HCT116 (cell line): ENCODE measurements at regions not wholly inside any gene's neighbourhood (a gene's known extent, or its start where the extent isn't known, plus 50 kb on each side); places are given as distances from the start of the nearest gene placed in this dataset.

Experiments used
- ATAC-seq: fragments of 200-7000 bp; cut with Tn5 transposase; 2 replicates; pipeline ENCODE4 v1.9.1; 2020; ENCODE audit warnings: mild to moderate bottlenecking, moderate library complexity
- BruUV-seq: library from RNA; stranded (reverse); fragments of 400-500 nt; replicated peaks from 2 replicates; lab custom pipeline; 2021; lab: Mats Ljungman, UMichigan
- CTCF ChIA-PET: fragments of 300-600 bp; sonication (Branson Sonifier 250); formaldehyde crosslinking; loops from one replicate; lab custom pipeline; 2021; ENCODE audit warnings: antibody characterized with exemption; lab: Charles Lee
- POLR2A ChIA-PET: fragments of 300-600, 350-600 bp; sonication (Branson Sonifier 250); formaldehyde crosslinking; loops from one replicate; lab custom pipeline; 2021; ENCODE audit warnings: antibody characterized with exemption; lab: Charles Lee
- RAD21 ChIA-PET, 2 experiments: fragments of 300-600 bp; sonication (Branson Sonifier 250); formaldehyde crosslinking; loops; one replicate each; lab custom pipeline; 2023; ENCODE audit warnings: low total read pairs in 2 of 2; ENCODE audit not compliant: uncharacterized antibody in 2 of 2, unreplicated experiment in 2 of 2, low non-redundant PET in 1 of 2; lab: Charles Lee
- DNase-seq: peaks from one replicate; pipeline ENCODE4 v3.0.0-alpha.2; 2010; ENCODE audit warnings: low read depth, low spot score
- H2AFZ ChIP-seq: fragments of 200-600 bp; shearing (Covaris generic), sonication (generic); 2 replicates; pipeline ENCODE4 v1.6.1; 2017; ENCODE audit warnings: low read depth, mixed run types, mixed read lengths, antibody characterized with exemption, low read length; ENCODE audit not compliant: poor library complexity, severe bottlenecking
- H3K27ac ChIP-seq: 2 replicates; pipeline ENCODE4 v1.5.1; 2012; ENCODE audit warnings: low read depth, low read length
- H3K27me3 ChIP-seq: fragments of 200-600 bp; sonication (generic); 2 replicates; pipeline ENCODE4 v1.6.1; 2016; ENCODE audit warnings: mixed run types, low read length, mixed read lengths; ENCODE audit not compliant: insufficient read depth
- H3K36me3 ChIP-seq, 2 experiments: fragments of 200-500 bp in 1 of 2; fragments of 200-600 bp in 1 of 2; sonication (Bioruptor generic) in 1 of 2; sonication (generic) in 1 of 2; 2 replicates each; pipeline versions ENCODE4 v1.5.1 to v1.6.1; 2014 to 2016; ENCODE audit warnings: low read length in 2 of 2, inconsistent platforms in 1 of 2, mixed read lengths in 1 of 2, mixed run types in 1 of 2; ENCODE audit not compliant: insufficient read depth in 2 of 2, control insufficient read depth in 1 of 2
- H3K4me1 ChIP-seq, 2 experiments: fragments of 200-600 bp in 1 of 2; sonication (generic) in 1 of 2; 2 replicates each; pipeline versions ENCODE4 v1.5.1 to v1.6.1; 2012 to 2017; ENCODE audit warnings: low read length in 2 of 2, inconsistent platforms in 1 of 2, mild to moderate bottlenecking in 1 of 2, mixed read lengths in 1 of 2, mixed run types in 1 of 2, moderate library complexity in 1 of 2; ENCODE audit not compliant: insufficient read depth in 2 of 2, control insufficient read depth in 1 of 2
- H3K4me2 ChIP-seq: fragments of 200-600 bp; sonication (generic); 2 replicates; pipeline ENCODE4 v1.6.1; 2017; ENCODE audit warnings: mixed run types, low read length, mixed read lengths
- H3K4me3 ChIP-seq, 2 experiments: fragments of 200-600 bp in 1 of 2; sonication (generic) in 1 of 2; replicated peaks in 1 of 2; 2 replicates each; pipeline ENCODE4 v1.5.1; 2011 to 2016; ENCODE audit warnings: low read length in 2 of 2, control low read depth in 1 of 2, low read depth in 1 of 2, mild to moderate bottlenecking in 1 of 2, mixed read lengths in 1 of 2, mixed run types in 1 of 2
- H3K79me2 ChIP-seq: fragments of 200-600 bp; sonication (generic); 2 replicates; pipeline ENCODE4 v1.6.1; 2017; ENCODE audit warnings: mild to moderate bottlenecking, mixed run types, low read length, moderate library complexity, mixed read lengths; ENCODE audit not compliant: insufficient read depth
- H3K9ac ChIP-seq: fragments of 200-600 bp; sonication (generic); 2 replicates; pipeline ENCODE4 v1.6.1; 2016; ENCODE audit warnings: low read length, mixed read lengths
- H3K9me2 ChIP-seq: fragments of 200-600 bp; sonication (generic), shearing (Covaris generic); 2 replicates; pipeline ENCODE4 v1.6.1; 2017; ENCODE audit warnings: mixed run types, mild to moderate bottlenecking, moderate library complexity; ENCODE audit not compliant: insufficient read depth
- H3K9me3 ChIP-seq, 2 experiments: fragments of 200-500 bp in 1 of 2; fragments of 200-600 bp in 1 of 2; sonication (Bioruptor generic) in 1 of 2; sonication (generic) in 1 of 2; 2 replicates each; pipeline ENCODE4 v1.6.1; 2014 to 2017; ENCODE audit warnings: low read length in 2 of 2, mixed read lengths in 2 of 2, inconsistent platforms in 1 of 2, low read depth in 1 of 2, mild to moderate bottlenecking in 1 of 2, mixed run types in 1 of 2, moderate library complexity in 1 of 2; ENCODE audit not compliant: control insufficient read depth in 1 of 2, insufficient read depth in 1 of 2
- H4K20me1 ChIP-seq: fragments of 200-600 bp; sonication (generic), shearing (Covaris generic); 2 replicates; pipeline ENCODE4 v1.6.1; 2017; ENCODE audit warnings: mixed run types, mild to moderate bottlenecking, moderate library complexity; ENCODE audit not compliant: insufficient read depth
- CBX3 ChIP-seq: IDR thresholded peaks from 2 replicates; pipeline ENCODE4 v1.6.1; 2012; ENCODE audit warnings: low read depth
- CEBPB ChIP-seq: IDR thresholded peaks from 2 replicates; pipeline ENCODE4 v1.6.1; 2012; ENCODE audit warnings: low read depth
- ELF1 ChIP-seq: IDR thresholded peaks from 2 replicates; pipeline ENCODE4 v1.6.1; 2012; ENCODE audit warnings: low read depth, borderline replicate concordance
- EZH2 ChIP-seq: fragments of 200-600 bp; sonication (generic); IDR thresholded peaks from 2 replicates; pipeline ENCODE4 v1.6.1; 2017; ENCODE audit warnings: antibody characterized with exemption, mixed run types
- POLR2A ChIP-seq: IDR thresholded peaks from 2 replicates; pipeline ENCODE4 v1.7.0; 2011; ENCODE audit warnings: borderline replicate concordance; ENCODE audit not compliant: insufficient read depth, insufficient read length; ENCODE audit errors: extremely low read depth
- SRF ChIP-seq: IDR thresholded peaks from 2 replicates; pipeline ENCODE4 v1.6.1; 2012; ENCODE audit warnings: low read depth
- intact Hi-C: fragments of 100-400 bp; cut with micrococcal nuclease; formaldehyde crosslinking; loops from 2 replicates; pipeline ENCODE4 v1.10.0; 2022

- no peaks in the 10 kb centered on the region for H4K20me1 ChIP-seq
- no peaks in the 10 kb centered on the region for H3K36me3 ChIP-seq
- no peak overlapping the region for H2AFZ ChIP-seq
- ATAC-seq (no peak), DNase-seq (no peak)
- H3K9me2 ChIP-seq, result no peaks in the 10 kb centered on the region
- ChIA-PET CTCF (no interaction called here), RAD21 (no interaction called here), POLR2A (no interaction called here)
- no peaks in the 10 kb centered on the region for H3K4me1 ChIP-seq
- BruUV-seq, result no TSS peak
- no peaks in the 10 kb centered on the region for H3K9me3 ChIP-seq
- intact Hi-C loops, result no loop called here
- H3K27ac ChIP-seq, result no peak overlapping the region
- H3K9ac ChIP-seq, result no peak overlapping the region
- no peaks in the 10 kb centered on the region for H3K79me2 ChIP-seq
- TF ChIP-seq CBX3 (no peak), SRF (no peak)
- H3K4me3 ChIP-seq, result no peak overlapping the region
- no peaks in the 10 kb centered on the region for H3K27me3 ChIP-seq
- no peak overlapping the region for H3K4me2 ChIP-seq
Measured at GRCh38 chr13:71171740-71172139, 695.3 kb downstream of the DACH1 start.

DNA sequence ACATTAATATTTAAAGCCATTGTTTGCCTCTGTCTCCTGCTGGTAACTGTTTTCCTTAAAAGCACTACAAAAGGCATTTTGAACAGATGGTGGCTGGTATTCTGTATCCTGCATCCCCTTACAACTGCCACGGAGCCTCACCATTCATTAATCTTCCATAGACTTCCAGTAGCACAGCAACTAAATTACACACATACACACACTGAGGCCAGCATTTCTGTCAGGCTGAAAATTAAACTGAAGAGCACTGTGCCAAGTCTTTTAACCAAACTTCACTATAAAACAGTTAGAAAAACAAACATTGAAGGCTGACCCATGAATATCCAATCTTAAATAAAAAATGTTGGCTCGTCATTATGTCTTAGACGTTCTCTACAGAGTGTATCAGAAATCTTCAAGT lies 697.8 kb downstream of the DACH1 start:
- POLR2A ChIA-PET, result no interaction called here
- no peak for ATAC-seq
- Histone ChIP-seq H3K9me3 (no peaks in the 10 kb centered on the region; a peak in 1 of 4 replicates), H3K27ac (no peak overlapping the region), H3K4me3 (no peak overlapping the region), H3K4me1 (no peaks in the 10 kb centered on the region), H3K27me3 (no peaks in the 10 kb centered on the region), H3K4me2 (no peak overlapping the region), H4K20me1 (no peaks in the 10 kb centered on the region), H3K79me2 (no peaks in the 10 kb centered on the region), H2AFZ (no peak overlapping the region), H3K9me2 (no peaks in the 10 kb centered on the region), H3K36me3 (no peaks in the 10 kb centered on the region), H3K9ac (no peak overlapping the region)
- RAD21 ChIA-PET, result no interaction called here
- DNase-seq, result no peak
- BruUV-seq, result no TSS peak
- intact Hi-C loops, result no loop called here
- CTCF ChIA-PET, result no interaction called here
- TF ChIP-seq CEBPB (no peak), POLR2A (no peak), EZH2 (no peak), ELF1 (no peak)
